ENCODE measurements at regions not wholly inside any gene's neighbourhood (a gene's known extent, or its start where the extent isn't known, plus 50 kb on each side); places are given as distances from the start of the nearest gene placed in this dataset.

DNA sequence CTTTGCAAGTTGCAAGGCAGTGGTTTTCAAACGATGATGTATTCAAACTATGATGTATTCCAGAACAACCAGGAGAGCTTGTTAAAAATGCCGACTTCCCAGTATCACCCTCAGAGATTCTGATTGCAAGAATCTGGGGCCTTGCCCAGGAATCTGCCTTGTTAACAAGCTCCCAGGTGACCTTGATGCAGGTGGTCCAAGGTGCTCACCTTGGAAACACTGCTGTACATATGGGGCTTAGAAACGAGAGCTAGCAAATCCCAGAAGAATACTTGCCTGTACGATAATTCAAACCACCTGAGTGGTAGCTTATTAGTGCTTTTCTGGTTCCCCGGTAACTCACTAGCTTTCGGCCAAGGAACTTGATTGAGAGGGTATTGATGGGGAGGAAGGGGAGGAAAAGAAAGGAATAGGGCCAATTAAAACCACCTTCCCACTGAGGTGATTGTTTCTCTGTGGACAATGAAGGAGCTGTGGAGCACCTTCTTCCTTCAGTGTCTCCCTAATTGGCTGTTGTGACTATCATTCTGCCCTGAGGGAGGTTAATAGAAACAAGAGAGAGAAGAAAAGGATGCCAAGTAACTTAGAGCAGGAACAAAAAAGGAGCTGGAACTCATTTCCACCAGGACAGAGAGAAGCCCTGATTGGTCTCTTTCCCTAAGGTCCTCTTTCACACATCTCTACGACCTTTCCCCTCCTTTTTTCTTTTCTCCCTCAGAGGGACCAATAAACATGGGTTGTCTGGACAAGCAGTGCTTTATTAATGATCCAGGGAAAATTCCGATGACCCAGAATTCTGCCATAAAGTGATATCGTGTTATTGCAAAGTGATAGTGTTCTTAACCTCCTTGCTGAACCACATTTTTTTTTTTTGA lies 218.8 kb downstream of the TMEM167A start:
- TF ChIP-seq CTCF (IDR thresholded peaks at IDR 0.05) (no peak), POLR2A (IDR thresholded peaks at IDR 0.05) (no peak)

All from uterus (tissue), 2 donors.